ENCODE measurements at regions not wholly inside any gene's neighbourhood (a gene's known extent, or its start where the extent isn't known, plus 50 kb on each side); places are given as distances from the start of the nearest gene placed in this dataset.

- TF ChIP-seq CTCF (IDR thresholded peaks at IDR 0.05; ENCODE audit: control extremely low read depth in 1 of 3, insufficient read depth in 1 of 3, low read depth in 1 of 3, low read length in 3 of 3) (no peak), EZH2 (IDR thresholded peaks at IDR 0.05; ENCODE audit: low read depth, low read length, severe bottlenecking) (no peak), RAD21 (IDR thresholded peaks at IDR 0.05 in 1 of 2, conservative IDR thresholded peaks at IDR 0.05 in 1 of 2; ENCODE audit: low read depth in 2 of 2, low read length in 2 of 2) (no peak)
Observed at GRCh38 chr11:71171576-71171975, 80.8 kb downstream of the SHANK2 start.

Data from H1 (cell line).